Smooth muscle cell (in vitro differentiated cells): ENCODE measurements at regions not wholly inside any gene's neighbourhood (a gene's known extent, or its start where the extent isn't known, plus 50 kb on each side); places are given as distances from the start of the nearest gene placed in this dataset.
A peak's percentile ranks its signal among the peaks of the same experiment; 100 is the strongest.

Source experiments
- DNase-seq: peaks from one replicate; lab custom pipeline; 2025; ENCODE audit not compliant: unreplicated experiment; lab: John Stamatoyannopoulos, UW
- H2AFZ ChIP-seq: fragments of 200-600 bp; sonication (generic); 2 replicates; pipeline ENCODE4 v1.6.0; 2016; ENCODE audit warnings: antibody characterized with exemption, low read depth, mild to moderate bottlenecking
- H3F3A ChIP-seq: fragments of 200-600 bp; sonication (generic); 2 replicates; pipeline ENCODE4 v1.6.0; 2017; ENCODE audit warnings: antibody characterized with exemption, low read depth
- H3K27ac ChIP-seq: fragments of 200-600 bp; sonication (generic); 2 replicates; pipeline ENCODE4 v1.5.1; 2016; ENCODE audit warnings: low read depth, mild to moderate bottlenecking
- H3K27me3 ChIP-seq: fragments of 200-600 bp; sonication (generic); 2 replicates; pipeline ENCODE4 v1.6.1; 2016; ENCODE audit warnings: low read depth, mild to moderate bottlenecking
- H3K36me3 ChIP-seq: fragments of 200-600 bp; sonication (generic); 2 replicates; pipeline ENCODE4 v1.5.1; 2016; ENCODE audit warnings: low read depth
- H3K4me1 ChIP-seq: fragments of 200-600 bp; sonication (generic); 2 replicates; pipeline ENCODE4 v1.5.1; 2016; ENCODE audit warnings: low read depth
- H3K4me2 ChIP-seq: fragments of 200-600 bp; sonication (generic); 2 replicates; pipeline ENCODE4 v1.6.0; 2016; ENCODE audit warnings: mild to moderate bottlenecking
- H3K4me3 ChIP-seq: fragments of 200-600 bp; sonication (generic); 2 replicates; pipeline ENCODE4 v1.5.1; 2016; ENCODE audit warnings: mild to moderate bottlenecking
- H3K79me2 ChIP-seq: fragments of 200-600 bp; sonication (generic); 2 replicates; pipeline ENCODE4 v1.6.0; 2016; ENCODE audit warnings: low read depth, mild to moderate bottlenecking
- H3K9ac ChIP-seq: fragments of 200-600 bp; sonication (generic); 2 replicates; pipeline ENCODE4 v1.6.0; 2016; ENCODE audit warnings: low read depth
- H3K9me3 ChIP-seq: fragments of 200-600 bp; sonication (generic); replicated peaks from 2 replicates; pipeline ENCODE4 v1.5.1; 2016; ENCODE audit warnings: low read depth
- H4K20me1 ChIP-seq: fragments of 200-600 bp; sonication (generic); 2 replicates; pipeline ENCODE4 v1.6.0; 2016; ENCODE audit warnings: low read depth
- CTCF ChIP-seq: fragments of 200-600 bp; sonication (generic); IDR thresholded peaks from 2 replicates; pipeline ENCODE4 v1.5.1; 2017; ENCODE audit warnings: borderline replicate concordance, mild to moderate bottlenecking, antibody characterized with exemption; ENCODE audit not compliant: insufficient read depth, poor library complexity, severe bottlenecking
- WGBS: methylation state at CpG from one replicate; pipeline ENCODE4 v1.1.7; 2016; ENCODE audit warnings: low lambda C conversion rate; 5-methylcytosine and 5-hydroxymethylcytosine counted together

DNA sequence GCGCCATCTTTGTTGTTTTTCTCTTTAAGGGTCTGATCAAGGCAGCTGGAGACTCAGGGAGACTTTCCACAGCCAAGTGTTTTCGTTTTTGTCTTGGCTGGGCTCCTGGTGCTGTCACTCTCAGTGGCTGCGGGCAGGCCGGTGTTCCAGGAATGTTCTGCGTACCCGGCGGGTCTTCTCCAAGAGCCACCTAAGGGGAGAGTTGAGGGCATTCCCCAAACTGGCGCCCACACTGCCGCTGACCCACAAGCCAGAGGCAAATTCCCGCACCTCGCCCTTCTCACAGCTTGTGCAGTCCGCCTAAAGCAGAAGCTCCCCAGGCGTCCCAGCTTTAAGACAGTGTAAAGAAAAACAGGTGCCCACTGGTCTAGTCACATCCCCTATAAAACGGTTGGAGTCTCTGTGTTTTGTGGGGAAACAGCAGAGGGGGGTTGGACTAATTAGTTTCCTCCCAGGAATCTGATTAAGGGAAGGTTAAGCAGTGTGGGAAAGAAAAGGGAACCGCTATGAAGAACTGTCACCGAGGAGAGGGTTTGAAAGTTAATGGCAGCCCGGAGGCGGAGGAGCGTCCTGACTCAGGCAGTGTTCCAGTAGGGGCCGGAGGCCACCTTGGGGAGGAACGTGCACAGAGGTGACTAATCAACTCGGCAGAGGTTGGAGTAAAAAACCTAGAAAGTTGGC is 224.5 kb downstream of the SLC4A3 start:
- no peak overlapping the region for H3K27ac ChIP-seq
- no peak overlapping the region for H2AFZ ChIP-seq
- no peaks in the 10 kb centered on the region for H3F3A ChIP-seq
- 60% methylated on average over 22 of the region's 22 CpGs for WGBS
- H3K27me3 ChIP-seq: peaks cover 14% of the 10 kb centered on the region
- TF ChIP-seq CTCF: no peak
- no peaks in the 10 kb centered on the region for H4K20me1 ChIP-seq
- DNase-seq: no peak
- H3K9me3 ChIP-seq: no peaks in the 10 kb centered on the region
- H3K4me2 ChIP-seq: peak overlapping the region; percentile 2
- no peak overlapping the region for H3K4me3 ChIP-seq
- peaks cover 15% of the 10 kb centered on the region for H3K4me1 ChIP-seq
- H3K79me2 ChIP-seq: no peaks in the 10 kb centered on the region
- H3K9ac ChIP-seq: no peak overlapping the region
- H3K36me3 ChIP-seq: no peaks in the 10 kb centered on the region

- no peaks in the 10 kb centered on the region for H3K79me2 ChIP-seq
- H3K36me3 ChIP-seq: no peaks in the 10 kb centered on the region
- H3K27me3 ChIP-seq: peaks cover 21% of the 10 kb centered on the region
- H3K4me2 ChIP-seq: no peak overlapping the region
- H2AFZ ChIP-seq: no peak overlapping the region
- no peaks in the 10 kb centered on the region for H4K20me1 ChIP-seq
- DNase-seq: no peak
- WGBS: 89% methylated on average over 12 of the region's 12 CpGs
- no peak overlapping the region for H3K27ac ChIP-seq
- TF ChIP-seq CTCF: no peak
- no peaks in the 10 kb centered on the region for H3K9me3 ChIP-seq
- H3K9ac ChIP-seq: no peak overlapping the region
- H3F3A ChIP-seq: no peaks in the 10 kb centered on the region
- peaks cover 15% of the 10 kb centered on the region for H3K4me1 ChIP-seq
- H3K4me3 ChIP-seq: no peak overlapping the region
Measured at GRCh38 chr2:219852626-219853025, 225.2 kb downstream of the SLC4A3 start.

- TF ChIP-seq CTCF: no peak
- H2AFZ ChIP-seq: no peak overlapping the region
- no peaks in the 10 kb centered on the region for H3K36me3 ChIP-seq
- peaks cover 14% of the 10 kb centered on the region for H3K4me1 ChIP-seq
- 87% methylated on average over 3 of the region's 3 CpGs for WGBS
- no peak overlapping the region for H3K4me2 ChIP-seq
- no peak for DNase-seq
- H3K27me3 ChIP-seq: peaks cover 24% of the 10 kb centered on the region
- no peaks in the 10 kb centered on the region for H3K79me2 ChIP-seq
- H3K4me3 ChIP-seq: no peak overlapping the region
- no peaks in the 10 kb centered on the region for H4K20me1 ChIP-seq
- no peak overlapping the region for H3K27ac ChIP-seq
- H3F3A ChIP-seq: no peaks in the 10 kb centered on the region
- H3K9me3 ChIP-seq: no peaks in the 10 kb centered on the region
- H3K9ac ChIP-seq: no peak overlapping the region
Measured at GRCh38 chr2:219856602-219857001, 229.2 kb downstream of the SLC4A3 start.

GRCh38 chr2:219857751-219858150 is 230.3 kb downstream of the SLC4A3 start:
- Histone ChIP-seq H3F3A (no peaks in the 10 kb centered on the region), H3K27ac (no peak overlapping the region), H3K79me2 (no peaks in the 10 kb centered on the region), H4K20me1 (no peaks in the 10 kb centered on the region), H3K36me3 (no peaks in the 10 kb centered on the region), H3K4me3 (no peak overlapping the region), H3K4me1 (peaks cover 4% of the 10 kb centered on the region), H3K9me3 (no peaks in the 10 kb centered on the region), H3K9ac (no peak overlapping the region), H3K4me2 (no peak overlapping the region), H3K27me3 (peaks cover 24% of the 10 kb centered on the region), H2AFZ (no peak overlapping the region)
- WGBS: 94% methylated on average over 4 of the region's 4 CpGs
- DNase-seq: no peak
- no peak for TF ChIP-seq CTCF
